M059J (cell line): ENCODE measurements at regions not wholly inside any gene's neighbourhood (a gene's known extent, or its start where the extent isn't known, plus 50 kb on each side); places are given as distances from the start of the nearest gene placed in this dataset.

Experiments used
- DNase-seq: peaks from one replicate; pipeline ENCODE4 v3.0.0-alpha.2; 2012; ENCODE audit warnings: low read depth

- peak; percentile 57 for DNase-seq
These were observed 511.1 kb downstream of the TENT5A start for GRCh38 chr6:81241126-81242041.

- no peak for DNase-seq
These were observed 514.1 kb downstream of the TENT5A start for GRCh38 chr6:81238390-81238789.

DNA sequence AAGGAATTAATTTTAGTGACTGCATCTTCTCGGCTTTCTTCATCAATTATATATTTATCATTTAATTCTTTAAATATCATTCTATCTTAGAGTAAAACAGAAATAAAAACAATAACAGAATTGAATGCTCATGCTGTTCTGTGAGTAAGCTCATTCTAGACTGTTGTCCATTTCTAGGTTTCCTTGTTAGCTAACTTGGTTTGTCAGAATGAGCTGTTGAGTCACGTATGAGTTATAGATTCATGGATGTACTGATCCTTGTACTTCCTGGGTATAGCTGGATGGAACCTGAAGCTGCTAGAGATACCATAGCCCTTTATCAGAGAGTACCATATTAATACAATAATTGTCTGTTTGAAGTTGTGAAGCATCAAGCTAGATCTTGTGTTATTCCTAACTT, 515.3 kb downstream of the TENT5A start:
- DNase-seq: no peak

DNA sequence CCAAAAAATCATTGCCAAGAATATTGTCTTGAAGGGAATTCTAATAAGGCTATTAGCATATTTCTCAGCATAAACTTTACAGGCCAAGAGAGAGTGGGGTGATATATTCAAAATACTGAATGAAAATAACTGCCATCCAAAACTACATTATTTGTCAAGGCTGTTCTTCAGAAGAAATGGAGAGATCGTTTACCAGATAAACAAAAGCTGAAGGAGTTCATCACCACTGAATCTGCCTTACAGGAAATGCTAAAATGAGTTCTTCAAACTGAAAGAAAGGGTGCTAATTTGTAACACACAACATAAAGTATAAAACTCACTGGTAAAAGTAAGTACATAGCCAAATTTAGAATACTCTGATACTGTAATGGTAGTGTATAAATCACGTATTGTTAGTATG, 517.0 kb downstream of the TENT5A start:
- DNase-seq: no peak

GRCh38 chr6:81233990-81234389, 518.5 kb downstream of the TENT5A start:
- no peak for DNase-seq

DNA sequence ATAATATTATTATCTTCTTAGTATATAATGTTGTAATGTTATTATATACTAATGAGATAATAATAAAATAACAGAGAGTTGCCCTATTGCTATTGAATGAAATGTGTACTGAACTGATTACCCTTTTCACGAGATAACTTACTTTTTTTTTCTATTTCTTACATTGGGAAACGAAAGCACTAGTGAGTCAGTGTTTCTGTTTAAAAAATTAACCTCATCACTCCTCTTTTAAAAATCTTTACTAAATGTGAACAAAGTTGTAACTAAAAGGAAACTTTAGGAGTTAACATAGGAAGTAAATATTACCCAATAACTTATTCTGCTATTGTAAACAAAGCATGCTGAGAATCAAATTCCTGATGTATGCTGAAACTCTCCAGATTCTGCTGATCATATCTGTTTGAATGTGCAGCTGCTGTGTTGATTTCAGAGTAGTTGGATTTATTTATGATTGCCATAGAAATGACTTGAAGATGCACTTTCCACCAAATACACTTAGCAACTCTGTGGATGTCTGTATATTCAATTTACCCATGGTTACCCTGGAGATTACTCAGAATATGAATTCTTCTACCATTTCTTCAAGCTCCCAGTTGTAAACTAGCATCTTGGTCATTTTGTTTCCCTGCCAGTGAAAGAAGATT, 523.4 kb downstream of the TENT5A start:
- DNase-seq: peak; percentile 65

DNA sequence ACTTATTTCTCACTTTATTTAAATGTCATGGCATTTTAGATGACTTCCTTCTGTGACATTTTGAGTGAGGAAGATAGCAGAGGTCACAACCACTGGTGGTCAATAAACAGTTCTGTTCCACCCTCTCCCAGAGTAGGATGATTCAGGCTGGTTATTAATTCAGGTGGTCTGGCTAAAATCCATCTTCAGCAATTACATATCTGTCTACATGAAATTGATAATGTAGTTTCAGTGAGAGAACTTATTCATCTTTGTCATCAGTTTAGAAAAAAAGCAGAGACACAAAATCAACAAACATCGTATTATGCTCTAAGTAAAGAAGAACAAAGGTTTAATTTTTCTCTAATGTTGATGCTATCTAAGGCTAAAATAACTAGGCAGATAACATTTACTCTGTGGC, 525.5 kb downstream of the TENT5A start:
- no peak for DNase-seq

GRCh38 chr6:81216668-81217067, 535.8 kb downstream of the TENT5A start:
- no peak for DNase-seq

GRCh38 chr6:81215092-81215432, 537.4 kb downstream of the TENT5A start:
- DNase-seq: no peak

DNA sequence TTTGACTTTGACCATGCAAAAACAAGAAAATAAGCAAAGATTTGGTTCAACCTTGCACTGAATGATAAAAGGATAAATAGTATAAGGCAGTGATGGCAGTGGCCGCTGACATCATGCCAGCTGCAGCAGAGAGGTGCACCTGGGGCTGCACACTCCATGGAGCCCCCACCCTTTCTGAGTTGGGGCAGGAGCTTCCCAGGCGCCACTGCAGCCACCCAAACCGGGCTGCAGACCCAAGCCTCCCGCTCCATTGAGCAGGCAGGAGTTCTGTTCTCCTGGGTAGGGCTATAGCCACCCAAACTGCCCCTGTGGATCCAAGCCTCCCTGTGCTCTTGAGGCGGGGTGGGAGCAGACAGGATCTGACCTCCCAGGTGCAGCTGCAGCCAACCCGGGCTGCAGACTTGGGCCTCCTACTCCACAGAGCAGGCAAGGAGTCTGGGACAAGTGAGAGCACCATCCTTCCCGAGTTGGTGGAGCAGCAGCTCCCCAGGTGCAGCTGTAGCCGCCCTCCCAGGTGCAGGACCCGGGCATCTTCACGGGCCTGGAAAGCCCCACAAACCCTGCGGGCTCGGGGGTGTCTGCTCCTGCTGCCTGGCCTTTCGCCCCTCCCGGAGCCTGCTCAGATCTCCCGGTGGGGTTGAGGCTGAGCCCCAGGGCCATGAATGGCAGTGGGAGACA, 537.9 kb downstream of the TENT5A start:
- no peak for DNase-seq

DNA sequence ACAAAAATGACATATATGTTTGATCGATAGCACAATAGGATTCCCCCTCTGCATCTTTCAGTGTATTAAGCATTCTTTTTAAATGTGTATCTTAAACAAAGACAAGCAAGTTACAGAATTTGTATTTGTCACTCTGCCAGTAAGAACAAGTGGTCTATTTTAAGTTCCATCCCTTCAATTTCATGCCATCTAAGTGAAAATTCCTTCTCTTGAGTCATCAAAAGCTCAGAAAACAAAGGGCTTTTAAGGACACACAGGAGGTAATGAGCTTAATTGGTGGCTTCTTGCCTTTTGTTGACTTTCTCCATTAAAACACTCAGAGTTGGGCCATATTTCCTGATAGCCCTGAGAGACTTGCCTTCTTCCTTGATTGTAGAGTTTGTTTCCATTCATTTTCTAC, 547.8 kb downstream of the TENT5A start:
- DNase-seq: peak; percentile 80

DNA sequence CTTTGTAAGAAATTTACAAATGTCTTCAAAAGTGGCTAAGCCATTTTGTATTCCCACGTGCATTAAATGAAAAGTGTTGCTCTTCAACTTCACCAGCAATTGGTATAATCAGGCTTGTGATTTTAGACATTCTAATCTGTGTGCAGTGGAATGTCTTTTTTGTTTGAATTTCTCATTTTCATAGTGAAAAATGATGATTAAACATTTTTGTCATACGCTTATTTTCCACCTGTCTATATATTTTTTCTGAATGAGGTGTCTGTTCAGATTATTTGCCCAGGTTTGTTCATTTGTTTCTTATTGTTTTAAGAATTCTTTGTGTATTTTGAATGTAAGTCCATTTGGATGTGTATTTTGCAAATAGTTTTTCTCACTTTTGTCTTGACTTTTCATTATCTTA, 558.1 kb downstream of the TENT5A start:
- DNase-seq: no peak

DNA sequence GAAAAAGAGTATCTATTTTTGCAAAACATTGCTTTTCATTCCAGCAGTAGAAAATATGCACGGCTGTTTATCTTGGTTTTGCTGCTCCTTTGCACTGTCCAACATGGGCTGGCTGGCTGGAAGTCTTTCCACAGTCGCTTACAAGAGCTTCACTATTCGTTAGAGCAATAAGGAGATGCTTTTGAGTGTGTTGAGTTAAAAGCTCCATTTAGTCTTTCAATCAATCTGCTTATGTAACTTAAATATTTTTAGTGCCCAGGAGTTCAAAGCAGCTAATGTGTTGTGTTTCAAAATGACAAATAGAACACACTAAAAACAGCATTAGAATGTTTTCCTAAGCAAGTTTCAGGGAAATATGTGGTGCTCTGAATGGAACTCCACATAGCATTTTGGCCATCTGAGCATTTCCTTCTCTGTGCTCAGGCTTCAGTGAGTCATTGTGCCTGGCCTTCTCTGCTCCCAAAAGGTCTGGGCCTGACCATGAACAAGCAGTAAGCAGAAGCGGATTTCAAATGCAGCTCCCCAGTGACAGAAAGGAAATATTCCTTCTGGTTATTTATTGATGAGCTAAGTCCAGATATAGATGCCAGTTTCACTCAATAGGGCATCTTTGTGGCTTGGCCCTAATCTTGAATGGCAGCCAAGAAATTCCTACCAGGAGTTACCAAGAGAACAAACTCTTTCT, 580.3 kb downstream of the TENT5A start:
- DNase-seq: peak; percentile 65

GRCh38 chr6:81169166-81169565, 583.3 kb downstream of the TENT5A start:
- DNase-seq: peak; percentile 45

DNA sequence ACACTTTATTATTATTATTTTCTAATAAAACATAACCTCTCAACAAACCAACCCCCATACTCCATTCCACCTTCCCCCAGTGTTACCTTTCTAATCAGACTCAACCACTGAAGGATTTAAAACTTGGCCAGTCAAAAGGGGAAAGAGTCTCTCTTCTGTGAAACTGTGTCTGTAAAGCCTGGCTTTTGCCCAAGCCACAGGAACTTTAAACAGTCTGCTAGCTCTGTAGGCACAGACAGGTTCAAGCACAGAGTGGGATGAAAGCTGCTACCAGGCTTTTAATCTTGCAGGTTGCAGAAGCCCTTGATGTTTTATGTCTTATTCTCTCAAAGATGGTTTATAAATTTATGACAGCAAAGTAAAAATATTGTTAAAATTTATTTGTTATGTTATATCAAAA, 585.7 kb downstream of the TENT5A start:
- DNase-seq: peak; percentile 80

GRCh38 chr6:81158956-81159355, 593.5 kb downstream of the TENT5A start:
- DNase-seq: no peak

GRCh38 chr6:81148751-81149150, 603.7 kb downstream of the TENT5A start:
- DNase-seq: peak; percentile 18

- DNase-seq: no peak
These were observed 607.0 kb downstream of the TENT5A start for GRCh38 chr6:81145506-81145905.

GRCh38 chr6:81144346-81144745, 608.1 kb downstream of the TENT5A start:
- peak; percentile 20 for DNase-seq

- DNase-seq: peak; percentile 9
These were observed 614.2 kb downstream of the TENT5A start for GRCh38 chr6:81138236-81138635.

- DNase-seq: no peak
These were observed 621.5 kb downstream of the TENT5A start for GRCh38 chr6:81130969-81131368.

GRCh38 chr6:81130061-81130460, 622.4 kb downstream of the TENT5A start:
- no peak for DNase-seq
